Prostate gland (tissue), 2 donors: ENCODE measurements at regions not wholly inside any gene's neighbourhood (a gene's known extent, or its start where the extent isn't known, plus 50 kb on each side); places are given as distances from the start of the nearest gene placed in this dataset.

Source experiments
- CTCF ChIP-seq, 4 experiments: fragments of 200-600 bp in 2 of 4; fragments of 450-650 bp in 2 of 4; sonication (generic) in 2 of 4; IDR thresholded peaks; 1 replicate in 3 of 4; 2 replicates in 1 of 4; pipeline ENCODE4 v1.5.1; 2016 to 2019; ENCODE audit warnings: antibody characterized with exemption in 4 of 4, mild to moderate bottlenecking in 2 of 4, moderate library complexity in 2 of 4
- POLR2A ChIP-seq: fragments of 450-650 bp; IDR thresholded peaks from one replicate; pipeline ENCODE4 v1.6.1; 2016; ENCODE audit warnings: antibody characterized with exemption, mild to moderate bottlenecking
- POLR2AphosphoS5 ChIP-seq: sonication (generic); formaldehyde crosslinking; IDR thresholded peaks from one replicate; pipeline ENCODE4 v1.6.1; 2017; ENCODE audit warnings: antibody characterized with exemption

- TF ChIP-seq POLR2A, result no peak
- no peak for TF ChIP-seq CTCF (IDR thresholded peaks at IDR 0.05)
- no peak for TF ChIP-seq POLR2AphosphoS5
Measured at GRCh38 chr2:193349642-193350041, 1154.9 kb upstream of the TMEFF2 start.
